GM18520 (cell line): ENCODE measurements at regions not wholly inside any gene's neighbourhood (a gene's known extent, or its start where the extent isn't known, plus 50 kb on each side); places are given as distances from the start of the nearest gene placed in this dataset.

Source experiments
- ATAC-seq: cut with Tn5 transposase; IDR thresholded peaks from one replicate; pipeline ENCODE4 v1.9.1; 2021; ENCODE audit not compliant: unreplicated experiment

DNA sequence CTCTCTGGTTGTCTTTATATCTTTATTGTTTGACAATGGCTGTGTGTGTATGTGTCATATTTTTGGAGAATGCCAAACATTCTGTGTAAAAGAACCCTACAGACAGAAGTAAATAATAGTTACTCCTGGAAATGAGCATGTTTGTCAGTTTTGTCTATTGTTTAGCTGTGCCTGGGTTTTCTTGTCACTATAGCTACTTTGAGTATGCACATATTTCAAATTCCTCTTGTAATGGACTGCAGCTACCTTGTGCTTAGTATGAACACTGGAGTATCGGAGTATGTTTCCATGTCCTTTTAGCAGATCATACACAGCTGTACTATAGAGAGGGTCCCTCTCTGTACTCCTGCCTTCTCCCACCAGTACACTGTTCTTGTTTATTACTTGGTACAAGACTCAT, 58.0 kb upstream of the DOCK10 start:
- no peak for ATAC-seq

DNA sequence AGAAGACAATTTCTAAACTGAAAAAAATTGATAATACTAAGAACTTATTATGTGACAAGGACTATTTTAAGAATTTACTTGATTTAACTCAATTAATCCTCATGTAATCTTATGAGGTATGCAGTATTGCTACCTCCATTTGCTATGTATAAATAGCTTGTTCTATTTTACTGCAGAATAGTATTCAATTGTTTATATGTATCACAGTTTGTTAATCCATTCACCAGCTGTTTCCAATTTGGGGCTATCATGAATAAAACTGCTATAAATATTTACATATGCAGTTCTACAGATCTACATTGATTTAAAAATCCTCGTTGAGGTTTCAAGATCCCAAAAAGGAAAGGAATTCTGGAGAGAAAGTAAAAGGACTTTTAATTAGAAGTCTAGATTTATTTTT, 54.8 kb upstream of the DOCK10 start:
- no peak for ATAC-seq
